WERI-Rb-1 (cell line): ENCODE measurements at regions not wholly inside any gene's neighbourhood (a gene's known extent, or its start where the extent isn't known, plus 50 kb on each side); places are given as distances from the start of the nearest gene placed in this dataset.
"Not testable (repeated sequence)": the region's sequence is repeated elsewhere in the genome, so short reads cannot be mapped to it uniquely, and the experiment has no call there.

Source experiments
- DNase-seq: peaks from one replicate; pipeline ENCODE4 v3.0.0-alpha.2; 2020
- H3K27ac ChIP-seq: fragments of 250-450 bp; sonication (Bioruptor Pico); 2 replicates; pipeline ENCODE4 v1.5.1; 2020; ENCODE audit warnings: mild to moderate bottlenecking, moderate library complexity
- H3K27me3 ChIP-seq: fragments of 250-450 bp; sonication (Bioruptor Pico); 2 replicates; pipeline ENCODE4 v1.5.1; 2021; ENCODE audit warnings: mild to moderate bottlenecking, low read depth, moderate library complexity; ENCODE audit not compliant: insufficient read depth, severe bottlenecking
- H3K36me3 ChIP-seq: fragments of 250-450 bp; sonication (Bioruptor Pico); 2 replicates; pipeline ENCODE4 v1.5.1; 2020; ENCODE audit warnings: mild to moderate bottlenecking, moderate library complexity
- H3K4me3 ChIP-seq: 2 replicates; pipeline ENCODE4 v1.5.1; 2011; ENCODE audit warnings: low read depth, mild to moderate bottlenecking, control low read depth, low read length
- H3K9me3 ChIP-seq: fragments of 250-450 bp; sonication (Bioruptor Pico); 2 replicates; pipeline ENCODE4 v1.5.1; 2021; ENCODE audit warnings: mild to moderate bottlenecking, moderate library complexity; ENCODE audit not compliant: severe bottlenecking
- TF ChIP-seq, protein P1 (sequence below): IDR thresholded peaks from 2 replicates; pipeline ENCODE4 v1.5.1; 2011; ENCODE audit warnings: low read depth, mild to moderate bottlenecking, control low read depth, inconsistent platforms, low read length

DNA sequence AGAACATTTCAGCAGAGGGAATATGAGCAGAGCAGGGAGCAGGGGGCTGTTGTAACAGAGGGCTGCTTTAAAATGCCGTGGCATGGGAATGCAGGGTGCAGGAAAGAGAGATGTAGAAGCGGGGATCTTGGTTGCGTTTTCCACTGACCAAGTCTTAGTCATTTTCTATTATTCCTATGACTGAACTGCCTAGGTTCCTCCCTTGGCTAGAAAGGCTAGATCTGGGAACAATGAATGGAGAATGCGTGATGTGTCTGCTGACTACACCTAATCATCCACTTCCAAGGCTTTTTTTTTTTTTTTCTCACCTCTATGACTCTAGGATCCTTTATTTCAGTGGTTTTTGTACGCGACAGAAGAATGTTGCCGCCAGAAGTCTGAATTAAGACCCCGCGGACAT, 607.4 kb upstream of the TBL1XR1 start:
- Histone ChIP-seq H3K27ac (no peak overlapping the region), H3K9me3 (no peaks in the 10 kb centered on the region), H3K27me3 (no peaks in the 10 kb centered on the region), H3K4me3 (no peak overlapping the region), H3K36me3 (no peaks in the 10 kb centered on the region)
- no peak for DNase-seq
- TF ChIP-seq, protein P1, sequence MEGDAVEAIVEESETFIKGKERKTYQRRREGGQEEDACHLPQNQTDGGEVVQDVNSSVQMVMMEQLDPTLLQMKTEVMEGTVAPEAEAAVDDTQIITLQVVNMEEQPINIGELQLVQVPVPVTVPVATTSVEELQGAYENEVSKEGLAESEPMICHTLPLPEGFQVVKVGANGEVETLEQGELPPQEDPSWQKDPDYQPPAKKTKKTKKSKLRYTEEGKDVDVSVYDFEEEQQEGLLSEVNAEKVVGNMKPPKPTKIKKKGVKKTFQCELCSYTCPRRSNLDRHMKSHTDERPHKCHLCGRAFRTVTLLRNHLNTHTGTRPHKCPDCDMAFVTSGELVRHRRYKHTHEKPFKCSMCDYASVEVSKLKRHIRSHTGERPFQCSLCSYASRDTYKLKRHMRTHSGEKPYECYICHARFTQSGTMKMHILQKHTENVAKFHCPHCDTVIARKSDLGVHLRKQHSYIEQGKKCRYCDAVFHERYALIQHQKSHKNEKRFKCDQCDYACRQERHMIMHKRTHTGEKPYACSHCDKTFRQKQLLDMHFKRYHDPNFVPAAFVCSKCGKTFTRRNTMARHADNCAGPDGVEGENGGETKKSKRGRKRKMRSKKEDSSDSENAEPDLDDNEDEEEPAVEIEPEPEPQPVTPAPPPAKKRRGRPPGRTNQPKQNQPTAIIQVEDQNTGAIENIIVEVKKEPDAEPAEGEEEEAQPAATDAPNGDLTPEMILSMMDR: no peak

DNA sequence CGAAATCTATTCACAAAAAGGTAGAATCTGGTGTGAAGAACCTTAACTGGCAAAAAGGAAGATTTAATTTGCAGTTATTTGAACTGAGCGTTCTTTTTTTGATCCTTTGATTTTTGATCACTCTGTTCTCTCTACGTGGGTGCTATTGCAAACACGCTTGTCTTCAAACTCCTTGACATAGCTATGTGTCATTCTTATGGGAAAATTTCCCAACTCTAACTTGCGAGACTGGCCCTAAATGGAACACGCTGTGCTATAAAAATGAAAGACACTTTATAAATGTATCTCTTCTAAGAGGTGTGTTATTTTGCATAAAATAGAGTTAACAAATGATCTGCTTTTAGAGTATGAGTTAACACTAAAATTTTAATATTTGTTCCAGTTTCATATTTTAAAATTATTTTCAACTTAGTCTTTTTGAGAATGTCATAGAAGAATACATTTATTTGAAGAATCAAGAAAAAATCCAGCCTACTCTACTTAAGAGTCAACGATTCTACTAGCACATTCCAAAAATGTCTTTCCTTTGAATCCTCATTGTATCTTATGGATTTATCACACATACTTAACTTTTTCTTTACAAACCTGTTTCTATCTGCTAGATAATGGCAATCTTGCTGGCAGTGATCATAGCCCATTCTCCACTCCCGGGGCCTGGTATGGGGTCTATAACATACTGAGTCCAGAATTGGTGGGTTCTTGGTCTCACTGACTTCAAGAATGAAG, 610.0 kb upstream of the TBL1XR1 start:
- TF ChIP-seq, protein P1: no peak
- no peaks in the 10 kb centered on the region for H3K9me3 ChIP-seq
- no peak overlapping the region for H3K4me3 ChIP-seq
- no peak for DNase-seq
- no peaks in the 10 kb centered on the region for H3K36me3 ChIP-seq
- no peaks in the 10 kb centered on the region for H3K27me3 ChIP-seq
- no peak overlapping the region for H3K27ac ChIP-seq

- DNase-seq, H3K4me3 ChIP-seq, H3K27me3 ChIP-seq, H3K27ac ChIP-seq, H3K9me3 ChIP-seq, H3K36me3 ChIP-seq: not testable (repeated sequence)
Measured at GRCh38 chr3:177808928-177809478, 611.7 kb upstream of the TBL1XR1 start.

DNA sequence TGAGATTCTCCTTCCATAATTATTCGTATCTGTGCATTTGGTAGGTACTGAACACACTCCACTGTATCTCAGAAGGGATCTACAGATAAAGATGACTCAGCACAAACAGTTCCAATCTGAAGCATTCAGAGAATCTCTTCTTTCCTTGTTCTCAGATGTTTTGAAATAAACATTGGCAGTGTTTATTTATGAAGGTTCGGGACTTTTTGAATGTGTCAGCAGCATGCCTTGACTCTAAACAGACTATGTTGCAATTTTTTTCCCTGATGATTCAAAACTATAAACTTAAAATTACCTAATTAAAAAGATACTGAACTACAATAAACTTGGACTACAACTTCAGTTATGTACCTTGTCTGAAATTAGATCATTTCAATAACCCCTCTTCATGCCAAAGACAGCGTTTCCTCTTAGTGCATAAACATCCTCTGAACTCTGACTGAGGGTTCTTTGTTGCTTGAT, 612.9 kb upstream of the TBL1XR1 start:
- Histone ChIP-seq H3K27me3 (no peaks in the 10 kb centered on the region), H3K9me3 (no peaks in the 10 kb centered on the region), H3K4me3 (no peak overlapping the region), H3K36me3 (no peaks in the 10 kb centered on the region), H3K27ac (no peak overlapping the region)
- no peak for DNase-seq
- TF ChIP-seq, protein P1: no peak

DNA sequence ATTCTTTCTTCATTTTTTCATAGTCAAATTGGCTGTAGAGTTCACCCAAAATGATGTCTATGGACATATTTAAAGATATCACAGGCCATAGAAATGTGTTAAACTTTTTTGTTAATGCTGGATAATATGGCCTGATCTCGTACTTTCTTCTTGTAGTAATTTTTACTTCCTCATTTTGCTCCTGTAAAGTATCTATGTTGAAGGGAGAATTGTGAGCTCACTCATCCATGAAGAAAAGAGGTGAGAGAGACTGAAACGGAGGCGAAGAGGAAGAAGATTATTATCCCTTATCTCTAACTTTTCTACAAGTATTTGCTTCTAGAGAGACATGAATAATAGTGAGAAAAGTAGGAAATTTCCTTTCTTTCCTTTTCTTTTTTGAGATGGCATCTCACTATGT, 613.8 kb upstream of the TBL1XR1 start:
- no peak for DNase-seq
- Histone ChIP-seq H3K27ac (no peak overlapping the region), H3K27me3 (no peaks in the 10 kb centered on the region), H3K36me3 (no peaks in the 10 kb centered on the region), H3K9me3 (no peaks in the 10 kb centered on the region), H3K4me3 (no peak overlapping the region)
- TF ChIP-seq, protein P1: no peak

DNA sequence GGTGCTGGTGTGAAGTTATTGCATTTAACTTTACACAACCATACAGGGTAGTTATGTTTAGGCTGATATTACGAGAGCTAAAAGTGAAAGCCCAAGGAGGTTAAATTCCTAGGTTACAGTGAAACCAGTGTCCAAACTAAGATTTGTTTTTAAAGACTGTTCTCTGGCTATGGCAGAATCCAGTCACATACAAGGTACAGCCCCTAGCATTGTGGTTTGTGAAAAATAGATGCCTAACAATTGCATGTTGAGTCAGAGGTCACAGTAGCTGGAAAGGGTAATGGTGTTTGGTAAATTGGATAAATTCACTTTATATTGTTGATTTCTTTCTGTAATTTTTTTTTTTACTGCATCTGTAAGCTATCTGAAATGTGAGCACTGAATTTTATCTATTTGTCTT, 614.6 kb upstream of the TBL1XR1 start:
- Histone ChIP-seq H3K4me3 (no peak overlapping the region), H3K27me3 (no peaks in the 10 kb centered on the region)
- DNase-seq: no peak

More for the DNA sequence above, 614.6 kb upstream of the TBL1XR1 start:
- TF ChIP-seq, protein P1: no peak
- Histone ChIP-seq H3K27ac (no peak overlapping the region), H3K36me3 (no peaks in the 10 kb centered on the region), H3K9me3 (no peaks in the 10 kb centered on the region)
